HCT116 (cell line): ENCODE measurements at regions not wholly inside any gene's neighbourhood (a gene's known extent, or its start where the extent isn't known, plus 50 kb on each side); places are given as distances from the start of the nearest gene placed in this dataset.

Source experiments
- CEBPB ChIP-seq: IDR thresholded peaks from 2 replicates; pipeline ENCODE4 v1.6.1; 2012; ENCODE audit warnings: low read depth
- EZH2 ChIP-seq: fragments of 200-600 bp; sonication (generic); IDR thresholded peaks from 2 replicates; pipeline ENCODE4 v1.6.1; 2017; ENCODE audit warnings: antibody characterized with exemption, mixed run types
- EZH2phosphoT487 ChIP-seq: fragments of 200-600 bp; IDR thresholded peaks from 2 replicates; pipeline ENCODE4 v1.6.1; 2018; ENCODE audit warnings: antibody characterized with exemption, borderline replicate concordance
- FOSL1 ChIP-seq: IDR thresholded peaks from 2 replicates; pipeline ENCODE4 v1.6.1; 2012; ENCODE audit warnings: low read depth
- JUND ChIP-seq: IDR thresholded peaks from 2 replicates; pipeline ENCODE4 v1.6.1; 2012
- SIN3A ChIP-seq: IDR thresholded peaks from 2 replicates; pipeline ENCODE4 v1.6.1; 2012; ENCODE audit warnings: low read depth
- ZNF274 ChIP-seq: fragments of 200-500 bp; sonication (Bioruptor generic); IDR thresholded peaks from 2 replicates; pipeline ENCODE4 v1.6.1; 2014; ENCODE audit warnings: mild to moderate bottlenecking, low read depth, low read length, inconsistent platforms
- TF ChIP-seq, protein P1 (sequence below), 3 experiments: fragments of 200-600 bp in 1 of 3; sonication (generic) in 1 of 3; IDR thresholded peaks in 2 of 3; conservative IDR thresholded peaks in 1 of 3; 2 replicates each; pipeline ENCODE4 v1.5.1; 2012 to 2017; ENCODE audit warnings: low read depth in 2 of 3, low read length in 2 of 3, antibody characterized with exemption in 1 of 3, borderline replicate concordance in 1 of 3, control low read depth in 1 of 3, mild to moderate bottlenecking in 1 of 3, mixed read lengths in 1 of 3, mixed run types in 1 of 3, moderate library complexity in 1 of 3; ENCODE audit not compliant: insufficient read depth in 1 of 3
- TF ChIP-seq, protein P2 (sequence below): IDR thresholded peaks from 2 replicates; pipeline ENCODE4 v1.6.1; 2011; ENCODE audit warnings: mild to moderate bottlenecking, low read length, moderate library complexity; ENCODE audit not compliant: insufficient replicate concordance; ENCODE audit errors: extremely low read depth

GRCh38 chr11:121372671-121373429, 79.3 kb upstream of the SORL1 start:
- TF ChIP-seq, protein P1, sequence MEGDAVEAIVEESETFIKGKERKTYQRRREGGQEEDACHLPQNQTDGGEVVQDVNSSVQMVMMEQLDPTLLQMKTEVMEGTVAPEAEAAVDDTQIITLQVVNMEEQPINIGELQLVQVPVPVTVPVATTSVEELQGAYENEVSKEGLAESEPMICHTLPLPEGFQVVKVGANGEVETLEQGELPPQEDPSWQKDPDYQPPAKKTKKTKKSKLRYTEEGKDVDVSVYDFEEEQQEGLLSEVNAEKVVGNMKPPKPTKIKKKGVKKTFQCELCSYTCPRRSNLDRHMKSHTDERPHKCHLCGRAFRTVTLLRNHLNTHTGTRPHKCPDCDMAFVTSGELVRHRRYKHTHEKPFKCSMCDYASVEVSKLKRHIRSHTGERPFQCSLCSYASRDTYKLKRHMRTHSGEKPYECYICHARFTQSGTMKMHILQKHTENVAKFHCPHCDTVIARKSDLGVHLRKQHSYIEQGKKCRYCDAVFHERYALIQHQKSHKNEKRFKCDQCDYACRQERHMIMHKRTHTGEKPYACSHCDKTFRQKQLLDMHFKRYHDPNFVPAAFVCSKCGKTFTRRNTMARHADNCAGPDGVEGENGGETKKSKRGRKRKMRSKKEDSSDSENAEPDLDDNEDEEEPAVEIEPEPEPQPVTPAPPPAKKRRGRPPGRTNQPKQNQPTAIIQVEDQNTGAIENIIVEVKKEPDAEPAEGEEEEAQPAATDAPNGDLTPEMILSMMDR (IDR thresholded peaks at IDR 0.05 in 2 of 3, conservative IDR thresholded peaks at IDR 0.05 in 1 of 3; ENCODE audit: borderline replicate concordance in 1 of 3, insufficient read depth in 1 of 3, low read depth in 2 of 3, low read length in 2 of 3): no peak
- TF ChIP-seq EZH2 (no peak), EZH2phosphoT487 (no peak), FOSL1 (no peak), ZNF274 (no peak), JUND (no peak), CEBPB (no peak), SIN3A (no peak)
- TF ChIP-seq, protein P2, sequence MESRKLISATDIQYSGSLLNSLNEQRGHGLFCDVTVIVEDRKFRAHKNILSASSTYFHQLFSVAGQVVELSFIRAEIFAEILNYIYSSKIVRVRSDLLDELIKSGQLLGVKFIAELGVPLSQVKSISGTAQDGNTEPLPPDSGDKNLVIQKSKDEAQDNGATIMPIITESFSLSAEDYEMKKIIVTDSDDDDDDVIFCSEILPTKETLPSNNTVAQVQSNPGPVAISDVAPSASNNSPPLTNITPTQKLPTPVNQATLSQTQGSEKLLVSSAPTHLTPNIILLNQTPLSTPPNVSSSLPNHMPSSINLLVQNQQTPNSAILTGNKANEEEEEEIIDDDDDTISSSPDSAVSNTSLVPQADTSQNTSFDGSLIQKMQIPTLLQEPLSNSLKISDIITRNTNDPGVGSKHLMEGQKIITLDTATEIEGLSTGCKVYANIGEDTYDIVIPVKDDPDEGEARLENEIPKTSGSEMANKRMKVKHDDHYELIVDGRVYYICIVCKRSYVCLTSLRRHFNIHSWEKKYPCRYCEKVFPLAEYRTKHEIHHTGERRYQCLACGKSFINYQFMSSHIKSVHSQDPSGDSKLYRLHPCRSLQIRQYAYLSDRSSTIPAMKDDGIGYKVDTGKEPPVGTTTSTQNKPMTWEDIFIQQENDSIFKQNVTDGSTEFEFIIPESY: no peak
